Omental fat pad (tissue), 3 donors: ENCODE measurements at regions not wholly inside any gene's neighbourhood (a gene's known extent, or its start where the extent isn't known, plus 50 kb on each side); places are given as distances from the start of the nearest gene placed in this dataset.
A peak's percentile ranks its signal among the peaks of the same experiment; 100 is the strongest.

Experiments used
- ATAC-seq: fragments of 150-250 bp; one replicate; pipeline ENCODE4 v1.9.1; 2016; ENCODE audit warnings: mild to moderate bottlenecking, moderate library complexity; ENCODE audit not compliant: low FRiP score
- DNase-seq: peaks from one replicate; pipeline ENCODE4 v3.0.0-alpha.2; 2019; ENCODE audit warnings: low spot score
- CTCF ChIP-seq, 3 donors: fragments of 450-650 bp; IDR thresholded peaks; one replicate each; pipeline ENCODE4 v1.5.1; 2016 to 2017; ENCODE audit warnings: antibody characterized with exemption in 3 of 3, mild to moderate bottlenecking in 3 of 3, moderate library complexity in 2 of 3

- no peak for DNase-seq
- no peak for TF ChIP-seq CTCF (IDR thresholded peaks at IDR 0.05)
- no peak for ATAC-seq
Measured at GRCh38 chr7:46407125-46407524, 486.1 kb upstream of the IGFBP3 start.

DNA sequence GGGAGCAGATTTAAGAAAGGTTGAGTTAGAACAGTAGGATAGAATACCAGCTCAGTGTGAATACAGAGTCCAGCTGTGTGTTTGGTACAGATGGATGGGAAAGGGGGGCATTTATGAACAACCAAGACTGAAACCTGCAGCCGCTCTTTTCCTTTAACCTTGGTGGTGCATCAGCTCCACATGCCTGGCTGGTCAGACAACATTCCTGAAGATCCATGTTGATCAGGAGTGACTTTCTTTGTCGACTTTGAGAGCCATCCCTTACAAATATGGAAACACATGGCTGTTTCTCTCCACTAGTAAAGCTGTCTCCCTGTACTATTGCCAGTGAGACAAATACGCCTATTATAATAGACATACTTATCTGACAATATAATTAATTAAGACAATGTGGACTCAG lies 476.5 kb upstream of the IGFBP3 start:
- DNase-seq (no peak), ATAC-seq (no peak)
- no peak for TF ChIP-seq CTCF (IDR thresholded peaks at IDR 0.05)

DNA sequence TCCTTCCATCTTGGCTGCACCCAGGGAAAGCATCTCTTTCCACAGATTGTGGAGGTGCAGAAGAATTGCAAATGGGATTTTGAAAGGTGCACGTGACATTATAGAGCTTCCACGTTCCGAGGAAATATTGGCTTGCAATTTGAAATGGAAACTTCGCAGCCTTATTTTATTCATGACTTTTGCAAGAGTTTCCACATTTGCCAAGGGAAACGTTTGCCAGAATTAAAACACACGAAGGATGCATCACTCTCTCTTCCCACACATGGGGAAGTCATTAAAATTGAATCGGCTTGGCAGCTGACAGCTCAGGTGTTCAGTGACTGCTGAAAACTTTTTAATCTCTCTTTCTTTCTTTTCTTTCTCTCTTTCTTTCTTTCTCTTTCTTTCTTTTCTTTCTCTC lies 475.4 kb upstream of the IGFBP3 start:
- ATAC-seq: peak; percentile 57
- DNase-seq: no peak

DNA sequence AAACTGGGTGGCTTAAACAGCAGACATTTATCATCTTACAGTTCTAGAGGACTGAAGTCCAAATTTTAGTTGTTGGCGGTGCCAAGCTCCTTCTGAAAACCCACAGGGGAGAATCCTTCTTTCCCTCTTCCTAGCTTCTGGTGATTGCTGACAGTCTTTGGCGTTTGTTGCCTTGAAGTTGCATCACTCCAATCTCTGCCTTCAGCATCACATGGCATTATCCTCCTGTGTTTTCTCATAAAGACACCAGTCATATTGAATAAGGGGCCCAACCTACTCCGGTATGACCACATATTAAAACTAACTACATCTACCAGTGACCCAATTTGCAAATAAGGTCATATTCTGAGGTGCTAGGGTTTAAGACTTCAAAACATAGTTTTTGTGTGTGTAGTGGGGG lies 472.1 kb upstream of the IGFBP3 start:
- TF ChIP-seq CTCF (IDR thresholded peaks at IDR 0.05): no peak
- no peak for ATAC-seq
- no peak for DNase-seq

More for the DNA sequence above, 475.4 kb upstream of the IGFBP3 start:
- TF ChIP-seq CTCF (IDR thresholded peaks at IDR 0.05): no peak

DNA sequence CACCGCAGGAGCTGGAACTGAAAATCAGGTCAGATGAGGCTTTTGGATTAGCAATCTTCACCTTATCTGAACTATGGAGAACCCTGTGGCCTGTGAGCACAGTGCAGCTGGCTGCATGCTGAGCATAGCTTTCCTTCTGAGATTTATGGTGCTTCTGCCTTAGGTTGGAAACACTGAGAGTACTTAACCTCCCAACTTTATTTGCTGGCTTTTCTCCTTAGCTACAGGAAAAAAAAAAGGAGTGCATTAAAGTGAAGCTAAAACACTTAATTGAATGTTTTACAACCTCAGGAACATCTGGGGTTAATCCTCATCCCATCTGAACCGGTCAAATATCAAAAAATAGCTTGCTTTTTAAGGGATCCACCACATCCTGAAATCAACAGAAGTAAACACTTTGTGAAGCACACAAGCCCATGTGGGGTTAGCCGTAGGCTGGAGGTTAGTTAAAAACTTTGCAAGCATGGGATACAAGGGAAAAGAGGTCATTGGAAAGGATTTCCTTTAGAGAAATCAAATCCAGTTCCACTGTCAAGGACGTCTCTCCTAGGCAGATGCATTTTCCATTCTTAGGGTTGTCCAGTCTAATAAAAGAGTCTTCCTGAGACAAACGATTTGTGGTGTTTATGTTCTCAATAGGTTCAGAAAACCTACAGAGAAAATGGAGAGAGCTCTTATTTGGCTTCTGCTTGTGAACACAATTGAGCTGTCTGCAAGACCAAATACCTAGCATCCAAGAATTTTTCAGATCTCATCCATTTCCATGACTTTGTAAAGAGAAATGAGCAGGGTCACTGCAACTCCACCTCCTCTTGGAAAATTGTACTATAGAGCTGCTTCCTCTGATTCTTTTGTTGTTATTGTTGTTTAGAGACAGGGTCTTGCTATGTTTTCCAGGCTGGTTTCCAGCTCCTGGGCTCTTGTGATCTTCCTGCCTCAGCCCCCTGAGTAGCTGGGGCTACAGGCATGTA lies 470.4 kb upstream of the IGFBP3 start:
- TF ChIP-seq CTCF (IDR thresholded peaks at IDR 0.05): no peak

DNA sequence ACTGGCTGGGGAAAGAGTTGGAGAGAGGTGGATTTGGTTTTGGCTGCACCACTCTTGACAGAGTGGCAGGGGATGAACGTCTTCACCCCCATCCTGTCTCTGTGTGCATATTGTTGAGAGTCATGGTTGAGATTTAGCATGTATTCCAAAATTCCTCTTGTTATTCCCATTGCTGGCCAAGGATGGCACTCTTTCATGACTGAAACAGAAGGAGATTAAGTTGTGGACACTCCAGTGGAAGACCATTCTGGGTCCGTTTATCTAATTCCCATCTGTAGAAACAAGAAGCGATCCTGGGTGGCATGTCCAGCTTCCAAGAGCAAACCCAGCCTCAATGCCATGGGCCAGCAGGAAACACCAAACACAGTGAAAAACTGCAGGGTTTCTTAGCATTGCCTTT lies 469.0 kb upstream of the IGFBP3 start:
- no peak for DNase-seq
- no peak for ATAC-seq
- no peak for TF ChIP-seq CTCF (IDR thresholded peaks at IDR 0.05)

More for the DNA sequence above, 470.4 kb upstream of the IGFBP3 start:
- ATAC-seq: peak; percentile 69
- DNase-seq: no peak

DNA sequence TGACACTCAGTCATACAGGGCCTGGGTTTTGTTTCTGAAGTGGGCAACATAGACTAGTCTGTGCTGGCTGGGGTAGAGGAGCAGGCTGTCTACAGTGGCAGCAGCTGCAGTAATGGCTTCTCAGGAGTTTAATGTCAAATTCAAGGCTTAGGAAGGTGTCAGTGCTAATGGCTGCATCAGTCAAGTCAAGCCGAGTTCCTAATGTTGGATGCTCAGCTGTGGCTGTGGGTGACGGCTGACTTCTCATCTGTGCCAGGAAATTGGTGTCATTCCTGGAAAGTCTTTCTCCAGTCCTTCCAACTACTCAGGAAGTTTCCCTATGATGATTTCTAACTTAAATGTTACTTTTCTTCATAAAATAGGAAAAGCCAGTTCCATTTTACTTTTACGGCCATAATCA lies 468.1 kb upstream of the IGFBP3 start:
- no peak for DNase-seq
- no peak for TF ChIP-seq CTCF (IDR thresholded peaks at IDR 0.05)
- ATAC-seq: no peak
